Liver (tissue), 3 donors: ENCODE measurements at regions not wholly inside any gene's neighbourhood (a gene's known extent, or its start where the extent isn't known, plus 50 kb on each side); places are given as distances from the start of the nearest gene placed in this dataset.

Experiments used
- GABPA ChIP-seq, 2 donors: IDR thresholded peaks in 1 of 2; conservative IDR thresholded peaks in 1 of 2; 2 replicates each; pipeline ENCODE4 v1.6.1; 2016; ENCODE audit warnings: antibody characterized with exemption in 2 of 2, mild to moderate bottlenecking in 1 of 2, moderate library complexity in 1 of 2
- NR2F2 ChIP-seq: IDR thresholded peaks from 2 replicates; pipeline ENCODE4 v1.6.1; 2016; ENCODE audit warnings: antibody characterized with exemption
- RAD21 ChIP-seq, 2 donors: IDR thresholded peaks; 2 replicates each; pipeline ENCODE4 v1.6.1; 2016; ENCODE audit warnings: antibody characterized with exemption in 2 of 2, mild to moderate bottlenecking in 2 of 2
- RXRA ChIP-seq, 2 donors: IDR thresholded peaks; 2 replicates each; pipeline ENCODE4 v1.6.1; 2017 to 2018; ENCODE audit warnings: antibody characterized with exemption in 2 of 2, mild to moderate bottlenecking in 1 of 2
- SP1 ChIP-seq: IDR thresholded peaks from 2 replicates; pipeline ENCODE4 v1.6.1; 2018; ENCODE audit warnings: antibody characterized with exemption, mild to moderate bottlenecking
- YY1 ChIP-seq: IDR thresholded peaks from 2 replicates; pipeline ENCODE4 v1.6.1; 2016; ENCODE audit warnings: antibody characterized with exemption, mild to moderate bottlenecking
- TF ChIP-seq, protein P1 (sequence below): IDR thresholded peaks from 2 replicates; pipeline ENCODE4 v1.6.1; 2016; ENCODE audit warnings: antibody characterized with exemption, mild to moderate bottlenecking
- TF ChIP-seq, protein P2 (sequence below): fragments of 150-350 bp; IDR thresholded peaks from 2 replicates; pipeline ENCODE4 v1.5.1; 2017; ENCODE audit warnings: improper control_type of control experiment, low read depth, low read length; ENCODE audit not compliant: missing input control
- TF ChIP-seq, protein P3 (sequence below): IDR thresholded peaks from 2 replicates; pipeline ENCODE4 v1.6.1; 2016; ENCODE audit warnings: antibody characterized with exemption
- TF ChIP-seq, protein P4 (sequence below): IDR thresholded peaks from 2 replicates; pipeline ENCODE4 v1.6.1; 2016; ENCODE audit warnings: antibody characterized with exemption
- donor health status: healthy.
- donor health status: healthy.

DNA sequence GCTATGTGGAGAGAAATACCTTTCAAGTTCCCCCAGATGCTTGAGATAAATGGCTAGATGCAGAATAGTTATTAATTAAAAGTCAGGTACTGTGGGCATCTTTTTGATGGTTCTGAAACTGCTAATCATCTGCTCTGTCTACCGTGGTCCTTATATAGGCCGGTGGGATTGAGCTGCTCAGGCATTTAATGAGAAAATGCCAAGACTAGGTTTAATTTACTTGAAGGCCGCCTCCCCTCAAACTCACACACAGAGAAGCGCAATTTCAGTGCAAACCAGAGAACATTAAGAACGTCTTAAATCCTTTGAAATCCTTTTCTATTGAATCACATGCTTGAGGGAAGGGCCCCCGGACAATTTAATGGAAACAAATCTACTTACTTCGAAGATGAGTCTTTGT, 136.4 kb upstream of the CRBN start:
- TF ChIP-seq YY1, result no peak
- TF ChIP-seq, protein P1, sequence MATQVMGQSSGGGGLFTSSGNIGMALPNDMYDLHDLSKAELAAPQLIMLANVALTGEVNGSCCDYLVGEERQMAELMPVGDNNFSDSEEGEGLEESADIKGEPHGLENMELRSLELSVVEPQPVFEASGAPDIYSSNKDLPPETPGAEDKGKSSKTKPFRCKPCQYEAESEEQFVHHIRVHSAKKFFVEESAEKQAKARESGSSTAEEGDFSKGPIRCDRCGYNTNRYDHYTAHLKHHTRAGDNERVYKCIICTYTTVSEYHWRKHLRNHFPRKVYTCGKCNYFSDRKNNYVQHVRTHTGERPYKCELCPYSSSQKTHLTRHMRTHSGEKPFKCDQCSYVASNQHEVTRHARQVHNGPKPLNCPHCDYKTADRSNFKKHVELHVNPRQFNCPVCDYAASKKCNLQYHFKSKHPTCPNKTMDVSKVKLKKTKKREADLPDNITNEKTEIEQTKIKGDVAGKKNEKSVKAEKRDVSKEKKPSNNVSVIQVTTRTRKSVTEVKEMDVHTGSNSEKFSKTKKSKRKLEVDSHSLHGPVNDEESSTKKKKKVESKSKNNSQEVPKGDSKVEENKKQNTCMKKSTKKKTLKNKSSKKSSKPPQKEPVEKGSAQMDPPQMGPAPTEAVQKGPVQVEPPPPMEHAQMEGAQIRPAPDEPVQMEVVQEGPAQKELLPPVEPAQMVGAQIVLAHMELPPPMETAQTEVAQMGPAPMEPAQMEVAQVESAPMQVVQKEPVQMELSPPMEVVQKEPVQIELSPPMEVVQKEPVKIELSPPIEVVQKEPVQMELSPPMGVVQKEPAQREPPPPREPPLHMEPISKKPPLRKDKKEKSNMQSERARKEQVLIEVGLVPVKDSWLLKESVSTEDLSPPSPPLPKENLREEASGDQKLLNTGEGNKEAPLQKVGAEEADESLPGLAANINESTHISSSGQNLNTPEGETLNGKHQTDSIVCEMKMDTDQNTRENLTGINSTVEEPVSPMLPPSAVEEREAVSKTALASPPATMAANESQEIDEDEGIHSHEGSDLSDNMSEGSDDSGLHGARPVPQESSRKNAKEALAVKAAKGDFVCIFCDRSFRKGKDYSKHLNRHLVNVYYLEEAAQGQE, result no peak
- TF ChIP-seq, protein P2, sequence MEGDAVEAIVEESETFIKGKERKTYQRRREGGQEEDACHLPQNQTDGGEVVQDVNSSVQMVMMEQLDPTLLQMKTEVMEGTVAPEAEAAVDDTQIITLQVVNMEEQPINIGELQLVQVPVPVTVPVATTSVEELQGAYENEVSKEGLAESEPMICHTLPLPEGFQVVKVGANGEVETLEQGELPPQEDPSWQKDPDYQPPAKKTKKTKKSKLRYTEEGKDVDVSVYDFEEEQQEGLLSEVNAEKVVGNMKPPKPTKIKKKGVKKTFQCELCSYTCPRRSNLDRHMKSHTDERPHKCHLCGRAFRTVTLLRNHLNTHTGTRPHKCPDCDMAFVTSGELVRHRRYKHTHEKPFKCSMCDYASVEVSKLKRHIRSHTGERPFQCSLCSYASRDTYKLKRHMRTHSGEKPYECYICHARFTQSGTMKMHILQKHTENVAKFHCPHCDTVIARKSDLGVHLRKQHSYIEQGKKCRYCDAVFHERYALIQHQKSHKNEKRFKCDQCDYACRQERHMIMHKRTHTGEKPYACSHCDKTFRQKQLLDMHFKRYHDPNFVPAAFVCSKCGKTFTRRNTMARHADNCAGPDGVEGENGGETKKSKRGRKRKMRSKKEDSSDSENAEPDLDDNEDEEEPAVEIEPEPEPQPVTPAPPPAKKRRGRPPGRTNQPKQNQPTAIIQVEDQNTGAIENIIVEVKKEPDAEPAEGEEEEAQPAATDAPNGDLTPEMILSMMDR, result no peak
- no peak for TF ChIP-seq RAD21 (IDR thresholded peaks at IDR 0.05)
- no peak for TF ChIP-seq RXRA (IDR thresholded peaks at IDR 0.05)
- TF ChIP-seq, protein P3, sequence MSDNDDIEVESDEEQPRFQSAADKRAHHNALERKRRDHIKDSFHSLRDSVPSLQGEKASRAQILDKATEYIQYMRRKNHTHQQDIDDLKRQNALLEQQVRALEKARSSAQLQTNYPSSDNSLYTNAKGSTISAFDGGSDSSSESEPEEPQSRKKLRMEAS, result no peak
- TF ChIP-seq NR2F2, result no peak
- TF ChIP-seq GABPA (IDR thresholded peaks at IDR 0.05 in 1 of 2, conservative IDR thresholded peaks at IDR 0.05 in 1 of 2), result no peak
- no peak for TF ChIP-seq SP1
- TF ChIP-seq, protein P4, sequence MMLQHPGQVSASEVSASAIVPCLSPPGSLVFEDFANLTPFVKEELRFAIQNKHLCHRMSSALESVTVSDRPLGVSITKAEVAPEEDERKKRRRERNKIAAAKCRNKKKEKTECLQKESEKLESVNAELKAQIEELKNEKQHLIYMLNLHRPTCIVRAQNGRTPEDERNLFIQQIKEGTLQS, result no peak
